ENCODE measurements at regions not wholly inside any gene's neighbourhood (a gene's known extent, or its start where the extent isn't known, plus 50 kb on each side); places are given as distances from the start of the nearest gene placed in this dataset.
"Not testable (repeated sequence)": the region's sequence is repeated elsewhere in the genome, so short reads cannot be mapped to it uniquely, and the experiment has no call there.

- no peak for DNase-seq
These were observed 189.8 kb downstream of the C9orf50 start for GRCh38 chr9:129430940-129431643.

DNA sequence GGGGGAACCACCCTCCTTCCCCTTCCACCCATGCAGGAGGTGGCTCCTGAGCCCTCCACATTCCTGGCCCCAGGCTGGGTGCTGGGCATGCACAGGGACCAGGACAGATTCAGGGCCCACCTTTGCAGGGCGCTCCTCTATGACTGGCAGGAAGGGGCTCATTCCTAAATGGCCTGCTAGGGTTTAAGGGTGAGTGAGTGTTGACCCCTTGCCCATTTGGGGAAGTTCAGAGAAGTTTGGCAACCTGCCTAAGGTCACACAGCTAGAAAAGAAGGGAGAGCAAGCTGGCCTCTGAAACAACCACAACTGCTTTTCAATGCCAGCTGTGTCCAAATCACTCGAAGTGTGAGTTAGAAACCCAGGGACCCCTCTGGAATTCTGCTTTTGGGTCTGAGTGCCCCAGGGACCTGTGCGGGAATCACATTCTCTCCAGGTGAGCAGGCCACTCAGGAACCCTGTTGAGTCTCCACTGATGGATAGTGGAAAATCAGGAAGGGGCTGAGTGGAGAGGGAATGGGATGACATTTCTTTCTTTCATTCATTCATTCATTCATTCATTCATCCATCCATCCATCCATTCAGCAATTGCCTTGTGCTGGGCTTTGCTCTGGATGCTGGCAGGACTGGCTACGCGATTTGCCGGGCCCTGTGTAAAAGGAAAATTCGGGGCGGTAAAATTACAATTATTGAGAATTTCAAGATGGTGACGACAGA lies 191.9 kb downstream of the C9orf50 start:
- no peak for DNase-seq

- DNase-seq: no peak
These were observed 193.8 kb downstream of the C9orf50 start for GRCh38 chr9:129427149-129427548.

DNA sequence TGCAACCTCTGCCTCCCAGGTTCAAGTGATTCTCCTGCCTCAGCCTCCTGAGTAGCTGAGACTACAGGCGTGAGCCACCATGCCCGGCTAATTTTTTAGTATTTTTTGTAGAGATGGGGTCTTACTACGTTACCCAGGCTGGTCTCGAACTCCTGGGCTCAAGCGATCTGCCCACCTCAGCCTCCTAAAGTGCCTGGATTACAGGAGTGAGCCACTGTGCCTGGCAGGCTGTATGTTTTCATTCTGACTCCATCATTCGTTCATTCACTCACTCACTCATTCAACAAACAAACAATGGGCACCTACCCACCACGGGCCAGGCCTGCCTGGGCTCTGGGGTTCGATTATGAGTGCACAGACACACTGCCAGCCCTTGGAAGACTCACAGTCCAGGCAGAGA lies 197.1 kb downstream of the C9orf50 start:
- DNase-seq: not testable (repeated sequence)

DNA sequence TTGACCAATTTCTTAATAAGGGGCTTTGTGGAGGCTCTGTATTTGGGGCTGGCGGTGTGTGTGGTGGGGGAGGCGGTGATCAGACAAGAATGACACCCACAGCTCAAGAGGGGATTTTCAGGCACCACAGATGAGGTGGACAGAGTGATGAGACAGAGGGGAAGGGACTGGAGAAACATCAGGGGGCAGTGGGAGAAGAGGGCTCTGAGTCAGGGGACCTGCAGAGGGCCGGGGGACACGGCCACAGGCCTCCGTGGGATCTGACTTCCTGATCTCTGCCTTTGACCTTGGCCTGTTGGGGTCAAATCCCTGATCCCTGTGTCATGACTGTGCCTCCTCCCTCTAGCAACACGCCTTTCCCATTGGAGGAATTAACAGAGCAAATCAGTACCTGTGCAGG lies 197.7 kb downstream of the C9orf50 start:
- DNase-seq: no peak

GRCh38 chr9:129422843-129423192 lies 198.1 kb downstream of the C9orf50 start:
- no peak for DNase-seq

- no peak for DNase-seq
These were observed 198.7 kb downstream of the C9orf50 start for GRCh38 chr9:129422032-129422842.

- no peak for DNase-seq
These were observed 199.5 kb downstream of the C9orf50 start for GRCh38 chr9:129421371-129421770.

DNA sequence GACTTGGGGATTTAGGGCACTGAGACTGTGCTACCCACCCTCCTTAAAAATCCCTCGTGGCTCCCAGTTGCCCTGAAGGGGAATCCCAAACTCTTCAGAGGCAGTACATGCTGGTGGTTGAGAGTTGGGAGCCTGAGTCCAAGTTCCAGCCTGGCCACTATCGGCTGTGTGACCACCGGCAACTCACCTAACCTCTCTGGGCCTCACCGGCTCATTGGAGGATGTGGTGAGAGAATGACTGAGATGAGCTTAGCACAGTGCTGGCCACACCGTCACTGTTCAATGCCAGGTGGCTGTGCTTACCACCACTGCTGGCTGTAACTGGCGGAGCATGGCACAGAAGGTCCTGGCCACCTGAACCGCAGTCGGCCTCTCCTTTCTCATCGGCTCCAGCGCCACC lies 200.2 kb downstream of the C9orf50 start:
- DNase-seq: no peak

- no peak for DNase-seq
These were observed 201.5 kb downstream of the C9orf50 start for GRCh38 chr9:129419382-129419899.

DNA sequence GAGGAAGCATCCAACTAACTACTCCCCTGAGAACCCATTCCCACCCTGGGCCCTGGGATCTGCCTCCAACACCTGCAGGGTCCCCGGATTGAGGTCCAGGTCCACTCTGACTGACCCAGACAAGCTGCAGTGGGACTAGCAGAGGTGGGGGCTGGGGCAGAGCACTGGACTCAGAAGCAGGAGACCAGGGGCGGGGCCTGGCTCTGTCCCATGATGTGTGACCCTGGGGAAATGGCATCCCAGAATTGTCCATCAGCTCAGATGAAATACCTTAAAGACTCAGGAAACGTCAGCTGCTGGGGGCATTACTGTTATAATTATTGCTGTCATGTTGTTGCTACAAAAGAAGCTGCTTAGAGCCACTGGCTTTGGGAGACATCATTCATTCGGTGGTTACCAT lies 202.4 kb downstream of the C9orf50 start:
- no peak for DNase-seq

GRCh38 chr9:129416821-129417539 lies 203.9 kb downstream of the C9orf50 start:
- DNase-seq: no peak

GRCh38 chr9:129415942-129416651 lies 204.8 kb downstream of the C9orf50 start:
- DNase-seq: no peak

GRCh38 chr9:129414993-129415941 lies 205.6 kb downstream of the C9orf50 start:
- DNase-seq: no peak

DNA sequence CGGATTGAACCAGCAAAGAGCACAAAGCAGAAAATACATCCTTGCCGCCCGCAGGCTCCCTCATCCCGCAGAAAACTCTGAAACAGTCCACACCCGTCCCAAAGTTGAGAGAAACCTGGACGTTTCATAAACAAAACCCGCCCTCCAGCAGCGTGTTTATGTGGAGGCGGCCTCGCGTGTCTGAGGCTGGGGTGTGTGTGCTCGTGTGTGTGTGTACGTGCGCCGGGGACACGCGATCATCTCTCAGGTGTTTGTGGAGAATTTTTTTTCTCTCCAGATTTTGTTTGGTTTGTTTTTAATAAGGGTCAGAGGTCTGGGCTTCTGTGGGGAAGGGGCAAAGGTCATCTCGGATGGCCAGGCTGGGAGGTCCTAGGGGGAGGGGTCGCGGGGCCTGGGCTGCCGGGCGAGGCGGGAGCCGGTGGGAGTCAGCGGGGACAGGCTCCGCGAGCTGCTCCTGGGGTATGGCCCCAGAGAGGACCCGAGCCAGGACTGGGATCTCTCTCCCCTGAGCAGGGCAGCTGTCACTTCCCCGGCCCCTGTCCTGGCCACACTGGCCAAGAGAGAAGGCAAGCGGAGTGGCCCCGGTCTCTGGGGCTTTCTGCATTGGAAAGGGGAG lies 206.4 kb downstream of the C9orf50 start:
- no peak for DNase-seq

DNA sequence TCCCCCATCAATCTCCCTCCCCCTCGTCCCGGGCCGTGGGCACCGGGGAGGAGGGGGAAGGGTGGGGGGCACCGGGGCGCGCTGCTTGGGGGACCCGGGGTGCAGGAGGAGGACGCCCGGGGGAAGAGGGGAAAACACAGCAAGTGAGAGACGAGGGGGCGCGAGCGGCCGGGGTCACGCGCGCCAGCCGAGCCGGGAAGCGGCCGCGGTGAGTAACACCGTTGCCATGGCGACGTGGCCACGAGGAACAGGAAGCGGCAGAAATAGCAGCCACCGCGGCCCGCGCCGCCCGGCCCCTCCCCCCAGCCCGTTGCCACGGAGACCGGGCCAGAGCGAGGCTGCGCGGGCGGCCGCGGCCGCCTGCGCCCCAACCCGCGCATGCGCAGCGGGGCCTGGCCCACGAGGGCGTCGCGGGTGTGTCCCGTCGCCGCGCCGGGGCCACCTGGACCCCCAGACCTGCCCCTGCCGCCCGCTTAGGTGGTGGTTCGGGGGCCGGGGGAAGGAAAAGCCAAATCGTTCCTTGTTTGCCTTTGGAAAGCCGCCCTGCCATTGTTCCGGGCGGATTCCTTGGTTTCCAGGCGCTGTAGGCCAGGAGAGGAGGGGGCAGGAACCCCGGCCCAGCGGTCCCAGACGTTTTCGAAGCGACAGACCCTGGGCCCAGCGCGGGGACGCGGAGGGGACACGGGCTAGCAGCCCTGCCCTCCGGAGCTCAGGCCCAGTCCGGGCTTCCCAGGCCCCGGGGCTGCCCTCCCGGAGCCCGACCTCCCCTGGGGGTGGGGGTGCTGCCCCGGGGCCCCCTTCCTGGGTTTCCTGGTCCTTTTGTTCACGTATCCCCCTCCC lies 207.1 kb downstream of the C9orf50 start:
- DNase-seq: peak; percentile 93 to 95

DNA sequence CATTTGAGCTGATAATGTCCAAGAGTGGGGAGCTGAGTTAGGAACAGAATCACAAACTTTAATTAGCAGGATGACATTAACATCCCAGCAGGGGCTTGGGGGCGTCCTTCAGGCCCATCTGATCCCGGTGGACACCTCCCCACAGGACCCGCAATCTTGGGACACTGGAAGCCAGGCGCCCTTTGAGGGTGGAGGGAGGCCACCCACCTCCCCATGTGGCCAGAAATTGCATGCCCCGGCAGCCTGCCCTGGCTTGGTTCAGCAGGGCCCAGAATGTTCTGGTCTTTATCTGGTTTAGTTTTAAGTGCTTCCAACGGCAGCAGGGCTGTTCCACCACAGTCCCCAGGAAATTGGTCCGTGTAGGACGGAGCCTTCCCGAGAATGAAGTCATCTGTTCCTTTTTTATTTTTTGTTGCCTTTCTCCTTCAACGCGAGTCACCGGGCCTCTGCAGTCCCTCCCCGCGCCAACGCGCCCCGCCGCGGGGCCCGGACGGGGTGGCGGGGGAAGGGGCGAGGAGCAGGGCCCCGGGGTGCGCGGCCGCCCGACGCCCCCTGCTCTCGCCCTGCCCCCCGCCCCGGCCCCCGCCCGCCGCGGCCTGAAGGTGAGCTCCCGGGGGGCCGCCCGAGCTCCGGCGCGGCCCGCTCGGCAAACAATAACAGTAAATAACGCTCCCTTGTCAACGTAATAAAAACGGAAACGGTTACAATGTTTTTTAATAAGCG lies 207.9 kb downstream of the C9orf50 start:
- DNase-seq: peak; percentile 42 to 48

- not testable (repeated sequence) for DNase-seq
These were observed 208.6 kb downstream of the C9orf50 start for GRCh38 chr9:129412176-129412813.

All from hippocampal formation (tissue), 2 donors.